Esophagus (tissue), 2 donors: ENCODE measurements at regions not wholly inside any gene's neighbourhood (a gene's known extent, or its start where the extent isn't known, plus 50 kb on each side); places are given as distances from the start of the nearest gene placed in this dataset.
A peak's percentile ranks its signal among the peaks of the same experiment; 100 is the strongest.
"Not testable (repeated sequence)": the region's sequence is repeated elsewhere in the genome, so short reads cannot be mapped to it uniquely, and the experiment has no call there.

ENCODE experiments used
- H3K27ac ChIP-seq, 2 donors: one replicate each; pipeline ENCODE4 v1.5.1; 2013; ENCODE audit warnings: low read depth in 2 of 2, mild to moderate bottlenecking in 2 of 2, inconsistent platforms in 1 of 2, low read length in 1 of 2, moderate library complexity in 1 of 2
- H3K27me3 ChIP-seq, 2 donors: one replicate each; pipeline ENCODE4 v1.6.1; 2013; ENCODE audit warnings: low read length in 2 of 2, control low read depth in 1 of 2, mild to moderate bottlenecking in 1 of 2; ENCODE audit not compliant: insufficient read depth in 2 of 2, control insufficient read depth in 1 of 2
- H3K36me3 ChIP-seq, 2 donors: one replicate each; pipeline ENCODE4 v1.6.1; 2013; ENCODE audit warnings: low read length in 1 of 2; ENCODE audit not compliant: control insufficient read depth in 2 of 2, insufficient read depth in 2 of 2
- H3K4me1 ChIP-seq, 2 donors: one replicate each; pipeline ENCODE4 v1.6.1; 2013; ENCODE audit warnings: low read length in 1 of 2; ENCODE audit not compliant: control insufficient read depth in 2 of 2, insufficient read depth in 2 of 2
- H3K4me3 ChIP-seq, 2 donors: one replicate each; pipeline ENCODE4 v1.5.1; 2013; ENCODE audit warnings: low read length in 2 of 2, mild to moderate bottlenecking in 2 of 2, low read depth in 1 of 2, moderate library complexity in 1 of 2
- H3K9me3 ChIP-seq, 2 donors: one replicate each; pipeline ENCODE4 v1.6.1; 2013; ENCODE audit warnings: mild to moderate bottlenecking in 2 of 2, low read depth in 1 of 2, low read length in 1 of 2, moderate library complexity in 1 of 2; ENCODE audit not compliant: control insufficient read depth in 2 of 2, insufficient read depth in 1 of 2
- WGBS, 2 donors: extraction: QIAGEN DNeasy Blood & Tissue Kit; methylation state at CpG; one replicate each; pipeline ENCODE4 v1.1.7; 2013; 5-methylcytosine and 5-hydroxymethylcytosine counted together
- donor health status: healthy with polysubstance abuse.
- donor health status: Bipolar disorder and iron deficiency.

DNA sequence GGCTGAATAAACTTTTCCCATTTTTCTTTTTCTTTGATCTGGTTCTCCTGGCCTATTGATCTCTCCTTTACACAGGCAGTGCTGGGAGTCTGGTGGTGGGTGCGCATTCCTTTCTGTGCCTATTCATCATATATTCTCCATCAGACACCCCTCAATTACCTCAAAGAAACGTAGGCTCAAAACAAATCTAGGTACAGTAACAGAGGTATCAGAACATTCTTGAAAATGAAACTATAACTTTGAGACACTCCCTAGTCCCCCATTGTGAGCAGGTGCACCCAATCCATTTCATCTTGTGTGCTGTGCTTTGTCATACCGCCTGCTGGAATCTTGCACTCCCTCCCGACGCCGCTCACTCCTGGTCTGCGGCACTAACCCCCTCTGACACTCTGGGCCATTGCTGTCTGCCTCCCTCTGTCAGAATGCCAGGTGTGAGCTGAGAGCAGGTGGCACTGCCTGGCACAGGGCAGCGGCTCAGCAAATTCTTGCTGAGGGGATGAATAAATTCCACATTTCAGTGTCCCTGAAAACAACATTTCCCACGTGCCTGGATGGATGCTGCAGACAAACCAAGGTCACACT is 303.4 kb upstream of the EXOC2 start:
- no peak overlapping the region for H3K27ac ChIP-seq
- H3K9me3 ChIP-seq = peaks cover 0 to 2% of the 10 kb centered on the region in 2 donors
- no peaks in the 10 kb centered on the region for H3K36me3 ChIP-seq
- no peaks in the 10 kb centered on the region for H3K4me1 ChIP-seq
- no peaks in the 10 kb centered on the region for H3K27me3 ChIP-seq
- H3K4me3 ChIP-seq = no peak overlapping the region
- 65 to 81% methylated on average over 9 of the region's 9 CpGs for WGBS, 2 donors

DNA sequence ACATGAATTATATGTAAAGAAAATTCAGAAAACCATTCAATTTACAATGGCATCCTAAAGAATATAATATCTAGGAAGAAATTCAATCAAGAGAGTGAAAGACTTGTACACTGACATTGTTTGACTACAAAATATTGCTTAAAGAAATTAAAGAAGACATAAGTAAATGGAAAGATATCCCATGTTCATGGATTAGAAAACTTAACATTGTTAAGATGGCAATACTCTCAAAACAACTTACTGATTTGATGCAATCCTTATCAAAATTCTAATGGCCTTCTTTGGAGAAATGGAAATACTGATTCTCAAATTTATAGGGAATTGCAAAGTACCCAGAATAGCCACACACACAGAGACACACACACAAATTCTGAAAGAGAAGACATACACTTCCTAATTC is 298.3 kb upstream of the EXOC2 start:
- Histone ChIP-seq H3K9me3 (no peaks in the 10 kb centered on the region), H3K27ac (no peak overlapping the region), H3K36me3 (no peaks in the 10 kb centered on the region), H3K4me1 (no peaks in the 10 kb centered on the region), H3K4me3 (no peak overlapping the region), H3K27me3 (no peaks in the 10 kb centered on the region)

DNA sequence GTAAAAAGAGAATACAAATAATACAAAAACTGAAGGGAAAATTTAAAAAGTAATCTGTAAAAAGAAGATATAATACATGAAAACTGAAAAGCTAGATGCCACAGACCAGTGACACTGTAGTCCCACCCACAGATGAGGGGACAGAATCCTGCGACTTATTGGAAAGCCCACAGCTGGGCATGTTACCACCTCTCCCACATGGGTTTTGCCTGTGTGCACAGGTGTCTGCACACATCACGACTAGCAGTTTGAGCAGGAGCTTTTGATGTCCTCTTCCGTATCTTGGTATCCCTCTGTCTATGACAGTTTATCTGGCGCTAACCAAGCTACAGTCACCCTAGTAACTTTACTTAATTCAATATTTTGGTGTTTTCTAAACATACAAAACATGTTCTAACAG is 291.1 kb upstream of the EXOC2 start:
- Histone ChIP-seq H3K36me3 (no peaks in the 10 kb centered on the region), H3K4me1 (no peaks in the 10 kb centered on the region), H3K4me3 (no peak overlapping the region), H3K27me3 (no peaks in the 10 kb centered on the region), H3K9me3 (no peaks in the 10 kb centered on the region), H3K27ac (peak overlapping the region in 1 of 2 donors; percentile 41)
- WGBS, 2 donors = 50 to 65% methylated on average over 4 of the region's 4 CpGs

DNA sequence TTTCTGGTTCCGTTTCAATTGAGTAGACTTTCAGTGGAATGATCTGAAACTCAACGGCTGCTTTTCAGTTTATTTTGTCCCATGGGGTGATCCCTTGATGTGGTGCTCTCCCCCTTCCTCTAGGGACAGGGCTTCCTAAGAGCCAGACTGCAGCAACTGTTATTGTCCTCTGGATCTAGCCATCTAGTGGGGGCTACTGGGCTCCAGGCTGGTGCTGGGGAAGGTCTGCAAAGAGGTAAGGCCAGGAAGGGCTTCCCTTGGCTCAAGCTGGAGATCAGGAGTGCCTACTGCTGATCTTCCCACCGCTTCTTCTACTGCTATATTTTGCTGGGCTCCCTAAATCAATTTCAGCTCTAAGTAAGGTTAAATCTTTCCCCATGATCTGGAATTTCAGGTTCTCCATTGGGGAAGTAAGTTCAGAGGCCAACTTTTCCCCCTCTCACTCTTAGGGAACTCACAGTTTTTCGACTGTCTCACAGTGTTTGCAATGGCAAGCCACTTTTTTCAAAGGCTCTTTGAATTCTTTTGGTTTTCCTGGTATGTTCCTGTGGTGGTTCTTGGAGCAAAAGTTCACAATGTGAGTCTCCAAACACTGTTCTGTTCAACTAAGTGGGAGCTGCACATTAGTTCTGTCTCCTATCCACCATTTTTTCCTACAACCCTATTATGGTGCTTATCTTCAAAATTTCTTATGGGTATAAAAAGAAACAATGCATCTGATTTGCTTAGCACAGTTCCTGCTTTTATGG is 286.2 kb upstream of the EXOC2 start:
- H3K27me3 ChIP-seq = no peaks in the 10 kb centered on the region
- 75 to 82% methylated on average over 4 of the region's 4 CpGs for WGBS, 2 donors
- H3K9me3 ChIP-seq = no peaks in the 10 kb centered on the region
- H3K4me3 ChIP-seq = no peak overlapping the region
- no peaks in the 10 kb centered on the region for H3K4me1 ChIP-seq
- H3K36me3 ChIP-seq = no peaks in the 10 kb centered on the region
- H3K27ac ChIP-seq = no peak overlapping the region

DNA sequence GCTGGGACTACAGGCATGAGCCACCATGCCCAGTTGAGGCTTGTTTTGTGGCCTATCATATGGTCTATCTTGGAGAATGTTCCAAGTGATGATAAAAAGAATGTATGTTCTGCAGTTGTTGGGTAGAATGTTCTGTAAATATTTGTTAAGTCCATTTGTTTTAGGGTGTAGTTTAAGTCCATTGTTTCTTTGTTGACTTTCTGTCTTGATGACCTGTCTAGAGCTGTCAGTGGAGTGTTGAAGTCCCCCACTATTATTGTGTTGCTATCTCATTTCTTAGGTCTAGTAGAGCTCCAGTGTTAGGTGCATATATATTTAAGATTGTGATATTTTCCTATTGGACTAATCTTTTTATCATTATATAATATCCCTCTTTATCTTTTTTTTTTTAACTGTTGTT is 284.3 kb upstream of the EXOC2 start:
- H3K4me3 ChIP-seq, H3K27me3 ChIP-seq, H3K27ac ChIP-seq, H3K36me3 ChIP-seq, H3K4me1 ChIP-seq, H3K9me3 ChIP-seq: not testable (repeated sequence)

DNA sequence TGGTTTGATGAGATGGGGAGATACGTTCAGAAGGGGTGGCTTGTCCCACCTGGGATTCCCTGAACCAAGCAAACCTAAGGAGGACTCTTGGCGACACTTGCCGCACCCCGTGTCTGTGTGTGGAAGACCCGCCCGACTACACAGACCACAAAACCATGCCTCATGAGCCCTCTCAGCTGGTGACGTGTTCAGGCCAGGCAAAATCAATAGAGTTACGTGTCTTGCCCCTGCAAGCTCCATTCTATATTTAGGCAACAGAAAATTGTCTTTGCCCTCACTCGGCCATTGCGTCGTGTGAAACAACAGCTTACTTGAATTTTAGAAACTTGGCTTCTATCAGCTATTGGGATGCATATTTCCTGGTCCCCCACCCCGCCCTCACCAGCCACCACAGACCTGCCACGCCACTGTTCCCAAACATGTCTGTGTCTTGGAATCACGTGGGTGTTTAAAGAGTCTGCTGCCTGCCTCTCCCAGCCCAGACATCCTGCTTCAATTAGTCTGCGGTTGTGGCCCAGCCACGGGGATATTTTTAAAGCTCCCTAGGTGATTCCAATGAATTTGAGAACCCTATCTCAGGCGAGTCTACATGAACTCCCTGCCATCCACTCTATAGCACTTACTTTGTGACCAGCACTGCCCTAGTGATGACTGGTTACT is 279.2 kb upstream of the EXOC2 start:
- no peak overlapping the region for H3K27ac ChIP-seq
- no peaks in the 10 kb centered on the region for H3K9me3 ChIP-seq
- WGBS, 2 donors = 79 to 83% methylated on average over 17 of the region's 17 CpGs
- H3K36me3 ChIP-seq = no peaks in the 10 kb centered on the region
- H3K27me3 ChIP-seq = no peaks in the 10 kb centered on the region
- H3K4me3 ChIP-seq = no peak overlapping the region
- no peaks in the 10 kb centered on the region for H3K4me1 ChIP-seq

DNA sequence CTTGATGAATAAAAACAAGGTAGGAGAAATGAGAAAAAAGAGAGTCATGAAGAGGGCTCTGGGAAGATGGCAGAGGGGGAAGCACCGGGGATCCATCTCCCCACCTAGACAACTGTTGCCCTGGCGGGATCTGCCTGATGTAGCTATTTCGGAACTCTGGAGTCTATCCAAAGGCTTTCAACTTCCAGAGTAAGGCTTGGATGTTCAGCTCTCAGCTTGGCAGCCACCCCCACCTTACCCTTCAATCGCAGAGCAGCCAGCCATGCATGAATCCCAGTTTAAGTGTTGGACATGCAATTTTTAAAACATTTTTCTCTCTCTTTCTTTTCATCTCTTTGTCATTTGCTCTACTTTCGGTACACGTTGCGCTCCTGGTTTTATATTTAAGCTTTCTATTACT is 275.9 kb upstream of the EXOC2 start:
- Histone ChIP-seq H3K27ac (no peak overlapping the region), H3K4me3 (no peak overlapping the region), H3K36me3 (no peaks in the 10 kb centered on the region), H3K9me3 (no peaks in the 10 kb centered on the region), H3K4me1 (no peaks in the 10 kb centered on the region), H3K27me3 (no peaks in the 10 kb centered on the region)
- 79 to 85% methylated on average over 7 of the region's 7 CpGs for WGBS, 2 donors

DNA sequence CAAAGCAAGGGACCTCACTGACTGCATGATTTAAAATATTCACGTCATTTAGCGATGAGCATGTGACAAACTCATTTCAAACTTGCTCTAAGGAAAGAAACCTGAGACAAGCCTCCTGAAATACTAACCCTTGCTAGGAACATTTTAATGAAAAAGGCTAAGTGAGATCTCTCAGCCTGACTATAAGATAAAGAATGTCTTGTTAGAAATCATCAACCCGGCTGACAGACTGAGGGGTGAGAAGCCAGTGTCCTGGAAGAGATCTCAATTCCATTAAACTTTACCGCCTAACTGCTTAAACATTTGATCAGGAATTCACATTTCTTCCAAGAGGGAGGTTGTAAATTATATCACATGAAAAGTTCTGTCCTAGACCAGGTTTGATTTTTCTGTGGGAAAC is 274.8 kb upstream of the EXOC2 start:
- Histone ChIP-seq H3K27me3 (no peaks in the 10 kb centered on the region), H3K9me3 (no peaks in the 10 kb centered on the region), H3K27ac (no peak overlapping the region), H3K4me3 (no peak overlapping the region), H3K4me1 (no peaks in the 10 kb centered on the region), H3K36me3 (no peaks in the 10 kb centered on the region)
- 91 to 95% methylated on average over 4 of the region's 4 CpGs for WGBS, 2 donors

DNA sequence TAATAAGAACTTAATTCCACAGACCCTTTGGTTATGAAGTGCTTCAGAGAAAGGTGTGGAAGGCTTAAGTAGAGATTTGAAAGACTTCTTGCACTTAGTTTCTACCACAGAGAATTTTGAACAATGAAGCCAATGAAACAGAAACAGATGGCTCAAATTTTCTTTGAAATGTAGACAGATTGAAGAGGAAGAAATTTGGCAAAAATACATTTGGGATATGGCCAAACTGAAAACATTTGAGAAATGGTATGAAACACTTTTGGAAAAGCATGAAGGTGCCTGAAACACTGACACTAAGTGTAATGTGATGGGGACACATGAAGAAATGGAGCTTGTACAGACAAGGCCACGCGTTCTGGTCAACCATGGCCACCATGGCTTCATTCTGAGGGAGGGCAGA is 272.4 kb upstream of the EXOC2 start:
- Histone ChIP-seq H3K36me3 (no peaks in the 10 kb centered on the region), H3K9me3 (no peaks in the 10 kb centered on the region), H3K27ac (no peak overlapping the region), H3K4me3 (no peak overlapping the region), H3K27me3 (no peaks in the 10 kb centered on the region), H3K4me1 (peaks cover 0 to 3% of the 10 kb centered on the region in 2 donors)
- WGBS, 2 donors = 95 to 100% methylated on average over 2 of the region's 2 CpGs

DNA sequence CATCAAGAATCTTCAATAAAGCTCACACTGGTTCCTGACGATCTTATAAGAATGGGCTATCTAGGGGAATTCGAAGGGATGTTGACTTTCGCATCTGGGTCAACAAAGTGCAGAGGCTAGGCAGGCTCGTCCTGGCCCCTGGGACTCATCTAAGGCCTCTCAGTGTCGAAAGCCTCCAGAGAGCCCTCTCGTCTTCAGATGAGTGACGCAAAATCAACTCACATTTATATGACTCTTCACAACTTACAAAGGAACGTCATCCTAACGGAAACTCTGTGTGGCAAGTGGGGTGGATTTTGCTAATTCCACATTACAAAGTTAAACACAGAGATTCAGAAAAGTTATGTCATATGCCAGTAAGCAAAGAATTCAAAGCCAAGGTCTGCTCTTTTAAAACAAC is 270.5 kb upstream of the EXOC2 start:
- H3K4me3 ChIP-seq = no peak overlapping the region
- peaks cover 0 to 3% of the 10 kb centered on the region in 2 donors for H3K4me1 ChIP-seq
- no peak overlapping the region for H3K27ac ChIP-seq
- H3K36me3 ChIP-seq = no peaks in the 10 kb centered on the region
- no peaks in the 10 kb centered on the region for H3K27me3 ChIP-seq
- WGBS, 2 donors = 84 to 87% methylated on average over 9 of the region's 9 CpGs
- H3K9me3 ChIP-seq = no peaks in the 10 kb centered on the region
